NT2/D1 (cell line): ENCODE measurements at regions not wholly inside any gene's neighbourhood (a gene's known extent, or its start where the extent isn't known, plus 50 kb on each side); places are given as distances from the start of the nearest gene placed in this dataset.

Experiments used
- YY1 ChIP-seq: IDR thresholded peaks from 2 replicates; pipeline ENCODE4 v1.6.1; 2011; ENCODE audit not compliant: insufficient read length, insufficient read depth
- ZNF274 ChIP-seq: IDR thresholded peaks from 2 replicates; pipeline ENCODE4 v1.6.1; 2011; ENCODE audit warnings: mild to moderate bottlenecking, low read depth, low read length

GRCh38 chr12:14273913-14274311 lies 91.6 kb upstream of the ATF7IP start:
- TF ChIP-seq ZNF274 (no peak), YY1 (no peak)
